PC-9 (cell line): ENCODE measurements at regions not wholly inside any gene's neighbourhood (a gene's known extent, or its start where the extent isn't known, plus 50 kb on each side); places are given as distances from the start of the nearest gene placed in this dataset.

Experiments used
- CTCF ChIP-seq: fragments of 200-600 bp; sonication (generic); conservative IDR thresholded peaks from 2 replicates; pipeline ENCODE4 v1.6.1; 2017; ENCODE audit warnings: mixed run types, antibody characterized with exemption, mild to moderate bottlenecking, moderate library complexity
- EZH2 ChIP-seq: fragments of 200-600 bp; sonication (generic); IDR thresholded peaks from 2 replicates; pipeline ENCODE4 v1.8.0; 2017; ENCODE audit warnings: antibody characterized with exemption, low read depth

- no peak for TF ChIP-seq CTCF
- TF ChIP-seq EZH2: no peak
Observed at GRCh38 chr9:88810826-88811225, 180.4 kb upstream of the S1PR3 start.
